ENCODE measurements at regions not wholly inside any gene's neighbourhood (a gene's known extent, or its start where the extent isn't known, plus 50 kb on each side); places are given as distances from the start of the nearest gene placed in this dataset.

DNA sequence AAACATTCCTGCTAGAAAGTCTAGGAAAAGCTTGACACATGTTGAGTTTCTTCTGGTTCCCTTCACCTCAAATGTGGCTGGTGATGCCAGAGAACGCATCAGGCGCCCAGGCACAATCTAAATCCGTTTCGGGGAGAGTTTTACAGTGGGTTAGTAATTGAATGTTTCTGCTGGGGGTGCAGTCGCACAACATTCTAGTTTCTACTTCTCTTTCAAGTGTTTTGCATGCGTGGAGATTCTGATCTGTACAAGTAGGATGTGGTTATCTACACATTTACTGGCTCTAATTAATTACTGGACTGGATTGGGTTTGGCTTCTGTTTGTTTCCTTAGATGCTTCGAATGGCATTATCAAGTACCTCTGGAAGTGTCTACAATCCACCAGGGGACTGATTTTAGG, 173.8 kb downstream of the TMEM26 start:
- Histone ChIP-seq H3K9me3 (no peaks in the 10 kb centered on the region), H3K27me3 (no peaks in the 10 kb centered on the region), H3K4me3 (no peak overlapping the region), H3K27ac (no peak overlapping the region), H3K4me1 (no peaks in the 10 kb centered on the region), H3K36me3 (no peaks in the 10 kb centered on the region)
- TF ChIP-seq, protein P1, sequence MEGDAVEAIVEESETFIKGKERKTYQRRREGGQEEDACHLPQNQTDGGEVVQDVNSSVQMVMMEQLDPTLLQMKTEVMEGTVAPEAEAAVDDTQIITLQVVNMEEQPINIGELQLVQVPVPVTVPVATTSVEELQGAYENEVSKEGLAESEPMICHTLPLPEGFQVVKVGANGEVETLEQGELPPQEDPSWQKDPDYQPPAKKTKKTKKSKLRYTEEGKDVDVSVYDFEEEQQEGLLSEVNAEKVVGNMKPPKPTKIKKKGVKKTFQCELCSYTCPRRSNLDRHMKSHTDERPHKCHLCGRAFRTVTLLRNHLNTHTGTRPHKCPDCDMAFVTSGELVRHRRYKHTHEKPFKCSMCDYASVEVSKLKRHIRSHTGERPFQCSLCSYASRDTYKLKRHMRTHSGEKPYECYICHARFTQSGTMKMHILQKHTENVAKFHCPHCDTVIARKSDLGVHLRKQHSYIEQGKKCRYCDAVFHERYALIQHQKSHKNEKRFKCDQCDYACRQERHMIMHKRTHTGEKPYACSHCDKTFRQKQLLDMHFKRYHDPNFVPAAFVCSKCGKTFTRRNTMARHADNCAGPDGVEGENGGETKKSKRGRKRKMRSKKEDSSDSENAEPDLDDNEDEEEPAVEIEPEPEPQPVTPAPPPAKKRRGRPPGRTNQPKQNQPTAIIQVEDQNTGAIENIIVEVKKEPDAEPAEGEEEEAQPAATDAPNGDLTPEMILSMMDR (IDR thresholded peaks at IDR 0.05), result no peak
- no peak for TF ChIP-seq POLR2A (IDR thresholded peaks at IDR 0.05)
- WGBS (ENCODE audit: insufficient coverage, low coverage, low lambda C conversion rate, missing lambda C conversion rate), result 70% methylated on average over 7 of the region's 7 CpGs
- DNase-seq (no peak), ATAC-seq (no peak)
- intact Hi-C loops (cut with DNase I), result no loop called here

DNA sequence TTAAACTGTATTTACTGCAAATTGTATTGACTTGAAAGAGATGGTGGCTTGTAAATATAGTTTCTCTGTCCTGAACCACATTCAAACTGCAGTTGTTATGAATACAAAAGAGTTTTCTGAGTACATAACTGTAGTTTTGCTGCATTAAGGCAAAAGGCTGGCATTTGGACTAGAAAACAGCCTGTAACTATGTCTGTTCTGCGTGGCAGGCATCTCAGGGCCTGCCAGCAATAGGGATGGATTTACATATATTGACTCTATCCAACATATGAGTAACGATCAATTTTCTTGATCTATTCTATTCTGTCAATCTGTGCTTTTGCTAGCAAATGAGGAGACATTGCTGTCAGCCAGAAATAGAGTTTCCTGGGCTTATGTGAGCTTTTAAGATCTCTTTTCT, 174.6 kb downstream of the TMEM26 start:
- no peaks in the 10 kb centered on the region for H3K27me3 ChIP-seq
- DNase-seq (no peak), ATAC-seq (no peak)
- WGBS (ENCODE audit: insufficient coverage, low coverage, low lambda C conversion rate, missing lambda C conversion rate), result 68% methylated on average over 2 of the region's 2 CpGs
- TF ChIP-seq POLR2A (IDR thresholded peaks at IDR 0.05), result no peak
- TF ChIP-seq, protein P1 (IDR thresholded peaks at IDR 0.05), result no peak
- H3K4me1 ChIP-seq, result no peaks in the 10 kb centered on the region
- H3K4me3 ChIP-seq, result no peak overlapping the region
- H3K36me3 ChIP-seq, result no peaks in the 10 kb centered on the region
- no peak overlapping the region for H3K27ac ChIP-seq
- no peaks in the 10 kb centered on the region for H3K9me3 ChIP-seq
- intact Hi-C loops (cut with DNase I), result no loop called here

DNA sequence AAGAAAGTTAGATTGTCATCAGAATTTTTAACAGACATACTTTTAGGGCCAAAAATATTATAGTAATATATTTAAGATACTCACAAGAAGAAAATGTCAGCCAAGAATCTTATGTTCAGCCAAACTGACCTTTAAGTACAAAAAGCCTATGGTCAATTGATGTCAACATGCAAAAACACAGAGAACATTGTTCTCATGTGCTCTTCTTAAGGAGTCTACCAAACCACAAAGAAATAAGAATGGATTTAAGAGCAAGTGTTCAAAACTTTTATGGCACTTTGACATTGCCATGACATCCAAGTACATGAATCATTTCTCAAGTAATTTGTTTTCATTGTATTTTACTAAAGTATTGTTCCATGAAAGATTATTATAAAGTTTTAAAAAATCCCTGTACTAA, 180.4 kb downstream of the TMEM26 start:
- intact Hi-C loops (cut with DNase I), result no loop called here
- Histone ChIP-seq H3K4me1 (no peaks in the 10 kb centered on the region), H3K27me3 (no peaks in the 10 kb centered on the region), H3K9me3 (no peaks in the 10 kb centered on the region), H3K36me3 (no peaks in the 10 kb centered on the region), H3K4me3 (no peak overlapping the region), H3K27ac (no peak overlapping the region)
- DNase-seq (no peak), ATAC-seq (no peak)
- TF ChIP-seq, protein P1 (IDR thresholded peaks at IDR 0.05), result no peak
- no peak for TF ChIP-seq POLR2A (IDR thresholded peaks at IDR 0.05)

DNA sequence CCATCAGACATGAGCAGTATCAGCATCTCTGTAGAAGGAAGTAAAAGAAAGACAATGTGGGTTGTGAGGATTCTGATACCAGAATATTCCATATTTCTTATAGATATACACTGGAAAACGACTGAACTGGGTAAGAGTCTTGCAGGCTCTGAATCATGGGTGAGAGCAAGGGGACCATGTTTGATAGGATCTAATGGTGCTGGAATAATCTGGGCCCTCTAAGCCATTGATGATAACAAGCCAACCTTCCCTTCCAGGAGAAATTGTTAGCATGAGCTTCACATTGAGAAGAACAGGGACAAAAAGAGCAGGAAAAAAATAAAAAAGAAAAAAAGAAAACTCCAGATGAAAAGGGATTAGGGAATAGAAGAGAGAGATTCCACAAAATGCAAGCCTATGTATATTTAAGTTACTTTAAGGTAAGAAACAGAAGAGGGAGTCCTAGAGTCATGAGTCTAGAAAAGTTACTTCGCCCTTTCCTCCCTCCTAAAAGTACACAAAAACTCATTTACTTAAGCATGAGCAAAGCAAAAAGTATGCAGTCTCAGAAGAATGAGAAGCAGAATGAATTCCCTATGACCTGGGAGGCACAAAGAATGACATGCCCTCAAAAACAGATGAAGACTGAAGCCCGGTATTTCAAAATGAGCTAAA, 181.9 kb downstream of the TMEM26 start:
- peak in 1 of 4 donors; percentile 19 for ATAC-seq
- no peaks in the 10 kb centered on the region for H3K36me3 ChIP-seq
- no peaks in the 10 kb centered on the region for H3K27me3 ChIP-seq
- H3K27ac ChIP-seq, result no peak overlapping the region
- H3K4me1 ChIP-seq, result no peaks in the 10 kb centered on the region
- H3K4me3 ChIP-seq, result no peak overlapping the region
- TF ChIP-seq, protein P1 (IDR thresholded peaks at IDR 0.05), result peak in 1 of 4 donors; percentile 5
- TF ChIP-seq POLR2A (IDR thresholded peaks at IDR 0.05), result no peak
- WGBS (ENCODE audit: insufficient coverage, low coverage, low lambda C conversion rate, missing lambda C conversion rate), result 33% methylated on average over 3 of the region's 3 CpGs
- no peak for DNase-seq
- no peaks in the 10 kb centered on the region for H3K9me3 ChIP-seq
- intact Hi-C loops (cut with DNase I), result no loop called here

DNA sequence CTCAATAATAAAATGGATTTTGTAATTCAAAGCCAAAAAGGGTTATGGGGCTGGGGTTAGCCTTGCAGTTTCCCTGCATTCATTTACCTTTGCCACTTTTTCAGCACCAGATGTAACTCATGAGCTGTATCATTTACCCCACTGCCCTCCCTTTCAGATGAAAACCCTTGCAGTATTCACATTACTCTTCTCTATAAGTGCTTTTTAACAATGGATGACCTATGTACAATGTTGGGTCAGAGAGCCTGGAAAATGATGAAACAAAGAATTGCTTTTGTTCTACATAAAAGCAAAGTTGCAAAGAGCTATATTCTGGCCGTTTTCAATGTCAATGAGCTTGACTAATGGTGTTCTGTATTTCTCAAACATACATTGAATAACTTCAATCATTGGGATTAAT, 189.7 kb downstream of the TMEM26 start:
- Histone ChIP-seq H3K4me1 (no peaks in the 10 kb centered on the region), H3K27me3 (no peaks in the 10 kb centered on the region), H3K9me3 (no peaks in the 10 kb centered on the region), H3K27ac (no peak overlapping the region), H3K36me3 (no peaks in the 10 kb centered on the region), H3K4me3 (no peak overlapping the region)
- ATAC-seq, result no peak
- DNase-seq, result no peak
- TF ChIP-seq, protein P1 (IDR thresholded peaks at IDR 0.05), result no peak
- TF ChIP-seq POLR2A (IDR thresholded peaks at IDR 0.05), result no peak
- intact Hi-C loops (cut with DNase I), result no loop called here
- 18% methylated on average over 1 of the region's 1 CpG for WGBS (ENCODE audit: insufficient coverage, low coverage, low lambda C conversion rate, missing lambda C conversion rate)

All from right lobe of liver (tissue), 6 donors.